CD4-positive, alpha-beta memory T cell (primary cell): ENCODE measurements at regions not wholly inside any gene's neighbourhood (a gene's known extent, or its start where the extent isn't known, plus 50 kb on each side); places are given as distances from the start of the nearest gene placed in this dataset.
A peak's percentile ranks its signal among the peaks of the same experiment; 100 is the strongest.
"Not testable (repeated sequence)": the region's sequence is repeated elsewhere in the genome, so short reads cannot be mapped to it uniquely, and the experiment has no call there.

ENCODE experiments used
- CTCF ChIA-PET: fragments of 350-600 bp; sonication (Branson Sonifier 250); formaldehyde crosslinking; loops from one replicate; lab custom pipeline; 2021; ENCODE audit warnings: inconsistent platforms; ENCODE audit not compliant: partially characterized antibody; lab: Charles Lee
- POLR2A ChIA-PET: fragments of 350-600 bp; sonication (Branson Sonifier 250); formaldehyde crosslinking; loops from one replicate; lab custom pipeline; 2021; ENCODE audit not compliant: partially characterized antibody; lab: Charles Lee
- DNase-seq, 5 donors: peaks; one replicate each; pipeline versions ENCODE4 v3.0.0 to v3.0.0-alpha.2; 2020 to 2022; ENCODE audit warnings: mixed read lengths in 1 of 5
- H3K27ac ChIP-seq: one replicate; pipeline ENCODE4 v1.7.0; 2013; ENCODE audit warnings: low read depth, low read length
- H3K27me3 ChIP-seq: 2 replicates; pipeline ENCODE4 v1.7.0; 2013; ENCODE audit warnings: mild to moderate bottlenecking, low read length, moderate library complexity; ENCODE audit not compliant: insufficient read depth
- H3K36me3 ChIP-seq: 2 replicates; pipeline ENCODE4 v1.7.0; 2013; ENCODE audit warnings: mild to moderate bottlenecking, low read length, moderate library complexity; ENCODE audit not compliant: insufficient read depth
- H3K4me1 ChIP-seq: 2 replicates; pipeline ENCODE4 v1.7.0; 2013; ENCODE audit warnings: mild to moderate bottlenecking, low read length, moderate library complexity; ENCODE audit not compliant: insufficient read depth
- H3K4me3 ChIP-seq, 2 donors: one replicate each; pipeline ENCODE4 v1.7.0; 2013; ENCODE audit warnings: low read length in 2 of 2, mild to moderate bottlenecking in 1 of 2
- H3K9me3 ChIP-seq, 2 donors: one replicate each; pipeline ENCODE4 v1.7.0; 2013; ENCODE audit warnings: low read length in 2 of 2, control low read depth in 1 of 2; ENCODE audit not compliant: control insufficient read depth in 1 of 2
- H3K27ac Mint-ChIP-seq, 7 donors: one replicate each; pipeline ENCODE4 v1.8.0; 2020 to 2021; ENCODE audit warnings: mixed read lengths in 7 of 7, mild to moderate bottlenecking in 6 of 7, inconsistent platforms in 3 of 7, moderate library complexity in 3 of 7
- H3K27me3 Mint-ChIP-seq, 2 donors: one replicate each; pipeline ENCODE4 v1.8.0; 2020 to 2021; ENCODE audit warnings: mixed read lengths in 2 of 2
- H3K36me3 Mint-ChIP-seq, 2 donors: one replicate each; pipeline ENCODE4 v1.8.0; 2020 to 2021; ENCODE audit warnings: mixed read lengths in 2 of 2, inconsistent platforms in 1 of 2, mild to moderate bottlenecking in 1 of 2
- H3K4me1 Mint-ChIP-seq, 4 donors: one replicate each; pipeline ENCODE4 v1.8.0; 2020 to 2021; ENCODE audit warnings: mixed read lengths in 4 of 4, mild to moderate bottlenecking in 1 of 4
- H3K4me3 Mint-ChIP-seq, 8 donors: one replicate each; pipeline ENCODE4 v1.8.0; 2020 to 2021; ENCODE audit warnings: mixed read lengths in 8 of 8, mild to moderate bottlenecking in 7 of 8, moderate library complexity in 6 of 8, inconsistent platforms in 3 of 8
- H3K9me3 Mint-ChIP-seq, 8 donors: one replicate each; pipeline ENCODE4 v1.8.0; 2020 to 2021; ENCODE audit warnings: mixed read lengths in 8 of 8, mild to moderate bottlenecking in 5 of 8, inconsistent platforms in 3 of 8, moderate library complexity in 1 of 8
- intact Hi-C: fragments of 100-400 bp; cut with micrococcal nuclease; formaldehyde crosslinking; loops from one replicate; pipeline ENCODE4 v1.15.1; 2023

GRCh38 chrX:4005281-4005680 lies 291.8 kb upstream of the PRKX start:
- no peak overlapping the region for H3K27ac ChIP-seq
- no peak for DNase-seq
- Mint-ChIP-seq H3K4me3 (no peak overlapping the region), H3K36me3 (no peaks in the 10 kb centered on the region), H3K27me3 (no peaks in the 10 kb centered on the region), H3K4me1 (no peaks in the 10 kb centered on the region), H3K9me3 (peaks cover 0 to 3% (median 0%) of the 10 kb centered on the region in 8 donors), H3K27ac (no peak overlapping the region)
- no peaks in the 10 kb centered on the region for H3K36me3 ChIP-seq
- H3K9me3 ChIP-seq = no peaks in the 10 kb centered on the region
- H3K4me3 ChIP-seq = no peak overlapping the region
- no peaks in the 10 kb centered on the region for H3K27me3 ChIP-seq
- intact Hi-C loops = no loop called here
- no peaks in the 10 kb centered on the region for H3K4me1 ChIP-seq
- ChIA-PET POLR2A (no interaction called here), CTCF (no interaction called here)

- Mint-ChIP-seq H3K36me3 (no peaks in the 10 kb centered on the region), H3K9me3 (peaks cover 0 to 3% (median 0%) of the 10 kb centered on the region in 8 donors), H3K27me3 (no peaks in the 10 kb centered on the region), H3K4me1 (no peaks in the 10 kb centered on the region), H3K4me3 (no peak overlapping the region), H3K27ac (no peak overlapping the region)
- intact Hi-C loops = no loop called here
- no peaks in the 10 kb centered on the region for H3K27me3 ChIP-seq
- CTCF ChIA-PET = no interaction called here
- no peaks in the 10 kb centered on the region for H3K9me3 ChIP-seq
- no peak overlapping the region for H3K4me3 ChIP-seq
- no peak overlapping the region for H3K27ac ChIP-seq
- DNase-seq = no peak
- no peaks in the 10 kb centered on the region for H3K36me3 ChIP-seq
- no peaks in the 10 kb centered on the region for H3K4me1 ChIP-seq
- POLR2A ChIA-PET = no interaction called here
Measured at GRCh38 chrX:4004822-4005221, 291.4 kb upstream of the PRKX start.

GRCh38 chrX:3994315-3994714 lies 280.9 kb upstream of the PRKX start:
- no peaks in the 10 kb centered on the region for H3K9me3 ChIP-seq
- ChIA-PET POLR2A (no interaction called here), CTCF (no interaction called here)
- H3K4me3 ChIP-seq = no peak overlapping the region
- no peaks in the 10 kb centered on the region for H3K36me3 ChIP-seq
- no peaks in the 10 kb centered on the region for H3K4me1 ChIP-seq
- Mint-ChIP-seq H3K4me1 (no peaks in the 10 kb centered on the region), H3K27ac (no peak overlapping the region), H3K36me3 (no peaks in the 10 kb centered on the region), H3K9me3 (peaks cover 0 to 19% (median 6%) of the 10 kb centered on the region in 8 donors), H3K27me3 (no peaks in the 10 kb centered on the region), H3K4me3 (no peak overlapping the region)
- H3K27me3 ChIP-seq = no peaks in the 10 kb centered on the region
- intact Hi-C loops = no loop called here
- peak in 1 of 5 donors; percentile 5 for DNase-seq
- no peak overlapping the region for H3K27ac ChIP-seq

- Histone ChIP-seq H3K27ac (no peak overlapping the region), H3K9me3 (no peaks in the 10 kb centered on the region), H3K36me3 (no peaks in the 10 kb centered on the region), H3K27me3 (no peaks in the 10 kb centered on the region), H3K4me1 (no peaks in the 10 kb centered on the region), H3K4me3 (no peak overlapping the region)
- H3K9me3 Mint-ChIP-seq = peaks cover 0 to 19% (median 6%) of the 10 kb centered on the region in 8 donors
- POLR2A ChIA-PET = no interaction called here
- CTCF ChIA-PET = no interaction called here
- no peaks in the 10 kb centered on the region for H3K4me1 Mint-ChIP-seq
- H3K27ac Mint-ChIP-seq = no peak overlapping the region
- intact Hi-C loops = no loop called here
- no peak for DNase-seq
- no peaks in the 10 kb centered on the region for H3K36me3 Mint-ChIP-seq
- H3K4me3 Mint-ChIP-seq = no peak overlapping the region
- no peaks in the 10 kb centered on the region for H3K27me3 Mint-ChIP-seq
Measured at GRCh38 chrX:3990569-3990968, 277.1 kb upstream of the PRKX start.

- DNase-seq, H3K9me3 ChIP-seq, CTCF ChIA-PET, H3K36me3 Mint-ChIP-seq, H3K27me3 ChIP-seq, H3K4me1 ChIP-seq, H3K4me3 ChIP-seq, H3K27ac ChIP-seq, H3K9me3 Mint-ChIP-seq, POLR2A ChIA-PET, H3K4me3 Mint-ChIP-seq, H3K4me1 Mint-ChIP-seq, H3K36me3 ChIP-seq, H3K27me3 Mint-ChIP-seq, H3K27ac Mint-ChIP-seq, intact Hi-C loops: not testable (repeated sequence)
Measured at GRCh38 chrX:3972104-3972858, 258.8 kb upstream of the PRKX start.

- H3K9me3 Mint-ChIP-seq = no peaks in the 10 kb centered on the region
- no peaks in the 10 kb centered on the region for H3K36me3 Mint-ChIP-seq
- no peak overlapping the region for H3K4me3 Mint-ChIP-seq
Measured at GRCh38 chrX:3968749-3969148, 255.3 kb upstream of the PRKX start.

GRCh38 chrX:3963980-3964379 lies 250.5 kb upstream of the PRKX start:
- no peak overlapping the region for H3K4me3 Mint-ChIP-seq
- peaks cover 0 to 2% (median 0%) of the 10 kb centered on the region in 8 donors for H3K9me3 Mint-ChIP-seq
- peaks cover 0 to 4% of the 10 kb centered on the region in 2 donors for H3K27me3 Mint-ChIP-seq
- no peaks in the 10 kb centered on the region for H3K27me3 ChIP-seq
- peaks cover 0 to 9% (median 2%) of the 10 kb centered on the region in 4 donors for H3K4me1 Mint-ChIP-seq
- H3K9me3 ChIP-seq = no peaks in the 10 kb centered on the region
- no peak overlapping the region for H3K27ac ChIP-seq
- no peaks in the 10 kb centered on the region for H3K36me3 ChIP-seq
- H3K4me1 ChIP-seq = no peaks in the 10 kb centered on the region
- POLR2A ChIA-PET = no interaction called here
- H3K27ac Mint-ChIP-seq = no peak overlapping the region
- H3K36me3 Mint-ChIP-seq = no peaks in the 10 kb centered on the region
- H3K4me3 ChIP-seq = no peak overlapping the region
- DNase-seq = no peak
- CTCF ChIA-PET = interaction anchor here (1.6 kb wide), 1 partner anchor 23 kb away, joined by 5 read pairs; no protein-coding TSS in a partner anchor
- intact Hi-C loops = no loop called here

More at GRCh38 chrX:3968749-3969148, 255.3 kb upstream of the PRKX start:
- ChIA-PET POLR2A (no interaction called here), CTCF (no interaction called here)
- intact Hi-C loops = no loop called here
- Histone ChIP-seq H3K27ac (no peak overlapping the region), H3K27me3 (no peaks in the 10 kb centered on the region), H3K4me1 (no peaks in the 10 kb centered on the region), H3K36me3 (no peaks in the 10 kb centered on the region), H3K4me3 (no peak overlapping the region), H3K9me3 (no peaks in the 10 kb centered on the region)
- Mint-ChIP-seq H3K27me3 (peaks cover 0 to 2% of the 10 kb centered on the region in 2 donors), H3K27ac (no peak overlapping the region), H3K4me1 (no peaks in the 10 kb centered on the region)
- no peak for DNase-seq
